ENCODE measurements at regions not wholly inside any gene's neighbourhood (a gene's known extent, or its start where the extent isn't known, plus 50 kb on each side); places are given as distances from the start of the nearest gene placed in this dataset.

DNA sequence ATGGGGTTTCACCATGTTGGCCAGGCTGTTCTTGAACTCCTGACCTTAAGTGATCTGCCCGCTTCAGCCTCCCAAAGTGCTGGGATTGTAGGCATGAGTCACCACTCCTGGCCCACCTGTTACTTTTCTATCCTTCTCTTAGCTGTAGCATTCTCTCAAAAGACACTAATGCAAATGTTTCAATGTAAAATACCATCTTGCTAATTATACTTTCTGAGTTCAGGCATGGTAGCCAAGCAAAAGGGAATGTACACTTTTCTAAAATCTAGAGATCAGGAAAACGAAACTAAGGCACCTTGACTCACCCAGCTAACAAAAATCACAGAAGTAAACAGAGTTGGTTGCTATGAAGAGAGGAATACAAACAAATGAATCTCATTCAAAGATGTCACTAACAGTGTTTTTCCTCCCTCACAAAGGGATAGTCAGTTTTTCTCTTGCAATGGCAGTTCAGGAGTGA is 401.0 kb upstream of the NRP1 start:
- Histone ChIP-seq H3K27me3 (ENCODE audit: insufficient read depth, poor library complexity, severe bottlenecking) (no peaks in the 10 kb centered on the region), H3K4me3 (replicated peaks; ENCODE audit: insufficient read depth, low read length) (no peak overlapping the region), H3K27ac (replicated peaks) (no peak overlapping the region)
- DNase-seq (ENCODE audit: low read depth in 1 of 2, low spot score in 1 of 2) = no peak
- no peak for TF ChIP-seq GABPA (IDR thresholded peaks at IDR 0.05; ENCODE audit: low read depth)
- TF ChIP-seq POLR2AphosphoS5 (IDR thresholded peaks at IDR 0.05; ENCODE audit: low read depth) = no peak
- no peak for TF ChIP-seq SPI1 (IDR thresholded peaks at IDR 0.05; ENCODE audit: borderline replicate concordance, low read depth)
- TF ChIP-seq REST (IDR thresholded peaks at IDR 0.05; ENCODE audit: insufficient replicate concordance, low read depth) = no peak
- TF ChIP-seq, protein P1, sequence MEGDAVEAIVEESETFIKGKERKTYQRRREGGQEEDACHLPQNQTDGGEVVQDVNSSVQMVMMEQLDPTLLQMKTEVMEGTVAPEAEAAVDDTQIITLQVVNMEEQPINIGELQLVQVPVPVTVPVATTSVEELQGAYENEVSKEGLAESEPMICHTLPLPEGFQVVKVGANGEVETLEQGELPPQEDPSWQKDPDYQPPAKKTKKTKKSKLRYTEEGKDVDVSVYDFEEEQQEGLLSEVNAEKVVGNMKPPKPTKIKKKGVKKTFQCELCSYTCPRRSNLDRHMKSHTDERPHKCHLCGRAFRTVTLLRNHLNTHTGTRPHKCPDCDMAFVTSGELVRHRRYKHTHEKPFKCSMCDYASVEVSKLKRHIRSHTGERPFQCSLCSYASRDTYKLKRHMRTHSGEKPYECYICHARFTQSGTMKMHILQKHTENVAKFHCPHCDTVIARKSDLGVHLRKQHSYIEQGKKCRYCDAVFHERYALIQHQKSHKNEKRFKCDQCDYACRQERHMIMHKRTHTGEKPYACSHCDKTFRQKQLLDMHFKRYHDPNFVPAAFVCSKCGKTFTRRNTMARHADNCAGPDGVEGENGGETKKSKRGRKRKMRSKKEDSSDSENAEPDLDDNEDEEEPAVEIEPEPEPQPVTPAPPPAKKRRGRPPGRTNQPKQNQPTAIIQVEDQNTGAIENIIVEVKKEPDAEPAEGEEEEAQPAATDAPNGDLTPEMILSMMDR (IDR thresholded peaks at IDR 0.05; ENCODE audit: insufficient read depth, low read length) = no peak

GRCh38 chr10:33734393-33735155 is 400.1 kb upstream of the NRP1 start:
- TF ChIP-seq POLR2AphosphoS5 (IDR thresholded peaks at IDR 0.05; ENCODE audit: low read depth) (no peak), REST (IDR thresholded peaks at IDR 0.05; ENCODE audit: insufficient replicate concordance, low read depth) (no peak), SPI1 (IDR thresholded peaks at IDR 0.05; ENCODE audit: borderline replicate concordance, low read depth) (no peak), GABPA (IDR thresholded peaks at IDR 0.05; ENCODE audit: low read depth) (no peak)
- TF ChIP-seq, protein P1 (IDR thresholded peaks at IDR 0.05; ENCODE audit: insufficient read depth, low read length) = no peak
- Histone ChIP-seq H3K4me3 (replicated peaks; ENCODE audit: insufficient read depth, low read length) (no peak overlapping the region), H3K27ac (replicated peaks) (no peak overlapping the region), H3K27me3 (ENCODE audit: insufficient read depth, poor library complexity, severe bottlenecking) (no peaks in the 10 kb centered on the region)
- no peak for DNase-seq (ENCODE audit: low read depth in 1 of 2, low spot score in 1 of 2)

- H3K4me3 ChIP-seq (replicated peaks; ENCODE audit: insufficient read depth, low read length) = no peak overlapping the region
- no peaks in the 10 kb centered on the region for H3K27me3 ChIP-seq (ENCODE audit: insufficient read depth, poor library complexity, severe bottlenecking)
- no peak overlapping the region for H3K27ac ChIP-seq (replicated peaks)
- DNase-seq (ENCODE audit: low read depth in 1 of 2, low spot score in 1 of 2) = no peak
- TF ChIP-seq REST (IDR thresholded peaks at IDR 0.05; ENCODE audit: insufficient replicate concordance, low read depth) = no peak
- no peak for TF ChIP-seq SPI1 (IDR thresholded peaks at IDR 0.05; ENCODE audit: borderline replicate concordance, low read depth)
- TF ChIP-seq, protein P1 (IDR thresholded peaks at IDR 0.05; ENCODE audit: insufficient read depth, low read length) = no peak
- TF ChIP-seq GABPA (IDR thresholded peaks at IDR 0.05; ENCODE audit: low read depth) = no peak
- TF ChIP-seq POLR2AphosphoS5 (IDR thresholded peaks at IDR 0.05; ENCODE audit: low read depth) = no peak
Observed at GRCh38 chr10:33733058-33733457, 398.6 kb upstream of the NRP1 start.

All from HL-60 (cell line).